Inferior parietal cortex (tissue), 1 donor: ENCODE measurements at regions not wholly inside any gene's neighbourhood (a gene's known extent, or its start where the extent isn't known, plus 50 kb on each side); places are given as distances from the start of the nearest gene placed in this dataset.

Source experiments
- DNase-seq: peaks from one replicate; pipeline ENCODE4 v3.0.0-alpha.2; 2016; ENCODE audit errors: extremely low spot score

DNA sequence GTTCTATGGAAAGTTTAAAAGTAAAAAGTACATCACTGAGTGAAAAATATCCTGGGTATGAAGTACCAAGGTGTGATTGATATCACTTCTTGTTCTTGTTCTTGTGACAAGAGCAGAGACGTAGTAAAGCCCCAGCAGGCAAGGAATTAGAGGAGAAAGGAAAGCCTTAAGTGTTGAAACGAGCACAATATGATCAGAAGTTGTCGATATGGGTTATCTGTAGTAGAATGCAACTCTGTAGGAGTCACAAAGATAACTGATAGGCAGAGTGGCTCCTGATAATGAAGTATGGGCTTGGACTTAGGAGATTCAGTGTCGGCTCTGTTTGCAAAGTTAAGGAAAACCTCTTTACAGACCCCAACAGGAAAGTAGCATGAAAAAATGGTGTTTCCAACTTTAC lies 1179.1 kb downstream of the DTWD2 start:
- DNase-seq, result no peak

- DNase-seq, result no peak
Observed at GRCh38 chr5:117805058-117805457, 1183.3 kb downstream of the DTWD2 start.

GRCh38 chr5:117803533-117803932 lies 1184.8 kb downstream of the DTWD2 start:
- DNase-seq, result no peak

GRCh38 chr5:117801583-117801982 lies 1186.8 kb downstream of the DTWD2 start:
- no peak for DNase-seq

- DNase-seq, result no peak
Observed at GRCh38 chr5:117800261-117800660, 1188.1 kb downstream of the DTWD2 start.

DNA sequence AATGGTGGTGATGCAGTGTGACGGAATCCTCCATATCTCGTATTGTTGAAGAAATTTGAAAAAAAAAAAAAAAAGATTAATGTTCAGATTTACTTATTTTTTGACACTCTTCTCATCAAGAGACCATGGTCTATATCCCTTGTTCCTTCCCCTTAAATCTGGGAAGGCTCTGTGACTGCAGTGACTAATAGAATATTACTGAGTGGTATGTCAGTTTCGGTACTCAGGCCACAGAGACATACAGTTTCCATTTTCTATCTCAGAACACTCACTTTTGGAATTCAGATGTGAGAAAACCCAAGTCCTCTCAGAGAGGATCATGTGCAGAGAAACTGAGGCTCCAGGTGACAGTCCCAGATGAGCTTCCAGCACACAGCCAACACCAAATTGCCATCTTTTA lies 1193.5 kb downstream of the DTWD2 start:
- DNase-seq, result no peak

DNA sequence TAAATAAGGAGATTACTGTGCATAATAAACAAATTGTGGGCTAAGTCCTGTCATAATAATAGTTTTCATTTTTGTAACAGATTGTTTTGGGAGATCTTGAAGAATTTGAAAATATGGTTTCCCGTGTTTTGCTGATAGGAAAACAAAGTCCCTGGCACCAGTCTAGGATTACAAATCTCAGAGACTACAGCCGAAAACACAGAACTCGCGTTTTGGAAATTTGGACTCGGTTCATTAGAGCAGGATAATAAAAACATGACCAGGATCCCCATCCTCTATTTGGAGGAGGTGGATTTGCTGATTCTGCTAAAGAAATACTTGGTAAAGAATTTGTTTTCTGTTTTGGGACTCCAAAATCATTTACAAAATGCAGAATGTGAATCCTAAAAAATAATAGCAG lies 1194.4 kb downstream of the DTWD2 start:
- no peak for DNase-seq

- DNase-seq, result no peak
Observed at GRCh38 chr5:117792476-117792875, 1195.9 kb downstream of the DTWD2 start.

DNA sequence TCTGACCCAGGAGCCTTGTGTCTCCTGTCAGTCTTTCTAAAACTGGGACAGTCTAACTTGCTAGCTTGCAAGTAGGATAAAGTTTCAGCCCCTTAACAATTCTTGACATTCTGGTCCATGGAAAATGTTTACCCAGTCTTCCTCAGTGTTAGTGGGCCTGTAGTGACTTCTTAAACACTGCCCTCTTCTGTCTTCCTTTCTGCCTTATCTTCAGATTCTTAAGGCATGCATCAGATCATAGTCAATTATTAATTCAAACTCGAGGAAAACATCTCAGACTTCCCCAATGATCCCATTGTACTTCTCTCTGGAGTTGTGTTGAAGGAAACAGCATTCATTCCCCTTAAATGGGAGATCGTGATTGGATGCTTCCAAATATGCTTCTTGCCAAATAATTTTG lies 1199.8 kb downstream of the DTWD2 start:
- no peak for DNase-seq

DNA sequence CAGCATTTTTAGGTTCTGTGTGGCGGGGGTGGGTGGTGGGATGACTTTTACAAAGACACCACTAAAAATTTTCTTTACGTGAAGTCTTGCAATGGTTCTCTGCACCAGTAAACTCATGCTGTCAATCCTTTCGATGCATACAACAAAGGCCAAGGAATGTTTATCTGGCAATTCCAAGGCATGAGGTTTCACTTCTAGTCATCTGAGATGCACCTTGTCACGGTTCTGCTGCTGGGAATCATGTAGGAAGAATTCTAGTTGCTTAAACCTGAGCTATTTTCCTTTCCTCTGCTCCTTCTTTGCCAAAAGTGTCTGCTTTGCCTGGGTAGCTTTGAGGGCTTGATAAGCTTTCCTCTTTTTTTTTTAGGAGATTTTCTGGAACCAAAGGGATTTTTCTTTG lies 1204.5 kb upstream of the SEMA6A start:
- no peak for DNase-seq

DNA sequence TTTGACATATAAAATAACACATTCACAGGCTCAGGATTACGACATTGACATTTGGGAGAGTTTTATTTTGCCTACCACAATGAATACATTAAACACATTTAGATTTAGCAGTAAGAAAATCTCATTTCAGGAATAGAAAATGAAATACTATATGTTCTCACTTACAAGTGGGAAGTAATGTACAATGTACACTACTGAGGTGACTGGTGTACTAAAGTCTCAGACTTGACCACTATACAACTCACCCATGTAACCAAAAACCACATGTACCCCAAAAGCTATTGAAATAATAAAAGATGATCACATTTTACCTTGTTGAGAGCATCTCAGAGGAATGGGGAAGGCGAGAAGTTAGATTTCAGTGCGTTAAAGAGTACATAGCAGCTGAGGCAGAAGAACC lies 1202.4 kb upstream of the SEMA6A start:
- DNase-seq, result no peak

DNA sequence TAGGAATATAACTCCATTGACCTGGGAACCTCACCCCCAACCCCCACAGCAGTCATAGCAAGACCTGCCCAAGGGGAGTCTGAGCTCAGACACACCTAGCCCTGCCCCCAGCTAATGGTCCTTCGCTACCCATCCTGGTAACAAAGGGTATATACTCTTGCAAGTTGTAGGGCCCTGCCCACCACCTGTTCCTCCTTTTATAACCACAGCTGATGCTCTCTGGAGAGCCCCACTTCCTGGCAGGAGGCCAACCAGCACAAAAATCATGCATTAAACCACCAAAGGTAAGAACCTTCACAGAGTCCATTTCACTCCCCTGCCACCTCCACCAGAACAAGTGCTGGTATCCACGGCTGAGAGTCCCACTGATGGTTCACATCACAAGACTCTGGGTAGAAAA lies 1195.3 kb upstream of the SEMA6A start:
- DNase-seq, result no peak

GRCh38 chr5:117763271-117763670 lies 1188.6 kb upstream of the SEMA6A start:
- no peak for DNase-seq

DNA sequence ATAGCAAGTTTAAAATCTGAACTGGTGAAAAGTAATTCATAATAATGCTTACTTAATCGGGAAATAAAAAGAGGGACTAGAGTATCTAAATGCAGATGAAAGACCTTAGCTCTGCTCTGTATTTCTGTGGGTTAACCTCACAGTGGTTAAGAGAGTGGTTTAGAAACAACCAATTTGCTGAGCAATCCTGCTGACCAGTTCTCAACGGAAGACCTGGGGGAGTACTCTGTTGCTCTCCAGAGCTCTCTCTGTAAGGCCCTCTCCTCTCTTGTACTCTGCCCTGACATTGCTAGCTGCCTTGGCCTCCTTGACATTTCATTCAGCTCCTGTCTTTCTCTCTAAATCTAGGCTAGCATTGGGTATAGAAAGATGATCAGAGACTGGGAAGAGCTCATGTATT lies 1186.6 kb upstream of the SEMA6A start:
- DNase-seq, result no peak

DNA sequence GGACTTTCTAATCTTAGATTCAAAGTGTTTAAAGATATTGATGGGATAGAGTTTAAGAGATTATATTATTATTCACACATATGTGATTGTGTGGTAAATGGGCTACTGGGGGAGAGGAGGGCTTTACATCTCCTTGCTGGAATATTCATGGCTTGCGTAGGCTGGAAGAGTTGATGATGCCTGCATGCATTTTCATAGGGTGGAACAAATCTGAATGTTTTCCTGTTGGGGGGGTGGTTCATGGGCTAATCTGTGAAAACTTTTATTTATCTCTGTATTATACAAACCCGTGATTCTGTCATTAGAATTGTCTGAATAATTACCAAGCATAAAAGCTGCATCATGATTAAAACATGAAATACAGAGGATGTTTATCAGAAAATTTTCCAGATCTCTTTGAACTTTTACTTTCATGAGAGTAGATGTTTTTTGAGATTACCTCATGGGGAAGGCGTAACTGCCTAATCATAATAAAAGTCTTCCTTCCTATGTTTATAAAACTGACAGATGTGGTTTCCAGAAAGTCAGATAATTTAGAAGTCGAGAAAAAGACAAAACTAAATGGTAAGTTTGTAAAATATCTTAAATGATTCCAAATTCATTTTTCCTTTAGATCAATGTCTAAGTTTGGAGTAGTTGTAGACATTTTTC lies 1185.4 kb upstream of the SEMA6A start:
- no peak for DNase-seq

- DNase-seq, result no peak
Observed at GRCh38 chr5:117752403-117752802, 1177.8 kb upstream of the SEMA6A start.

- no peak for DNase-seq
Observed at GRCh38 chr5:117748336-117748735, 1173.7 kb upstream of the SEMA6A start.

GRCh38 chr5:117743337-117743736 lies 1168.7 kb upstream of the SEMA6A start:
- no peak for DNase-seq

DNA sequence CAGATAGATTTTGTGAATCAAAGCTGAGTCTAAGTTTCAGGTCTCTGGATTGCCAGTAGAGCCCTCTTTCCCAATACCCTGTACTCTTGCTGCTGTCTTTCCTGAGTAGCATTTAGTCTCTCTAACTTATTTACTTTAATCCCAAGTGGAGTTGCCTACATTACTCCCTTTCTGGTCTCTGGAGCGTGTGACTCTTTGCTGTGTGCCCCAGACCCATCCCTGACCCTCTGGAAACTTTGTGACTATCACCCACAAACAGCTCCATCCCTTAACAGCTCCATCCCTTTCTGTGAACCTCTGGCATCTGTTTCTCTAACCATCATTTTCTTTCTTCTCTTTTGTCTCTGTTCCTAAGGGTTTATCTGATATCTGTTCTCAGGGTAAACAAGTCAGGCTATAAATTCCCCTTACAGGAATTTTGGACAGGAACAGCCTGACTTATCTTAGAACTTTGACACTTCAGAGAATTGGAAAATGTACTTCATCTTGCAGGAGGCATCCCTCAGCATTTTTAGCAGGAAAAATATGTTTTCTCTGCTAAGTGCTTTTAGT lies 1167.1 kb upstream of the SEMA6A start:
- no peak for DNase-seq

DNA sequence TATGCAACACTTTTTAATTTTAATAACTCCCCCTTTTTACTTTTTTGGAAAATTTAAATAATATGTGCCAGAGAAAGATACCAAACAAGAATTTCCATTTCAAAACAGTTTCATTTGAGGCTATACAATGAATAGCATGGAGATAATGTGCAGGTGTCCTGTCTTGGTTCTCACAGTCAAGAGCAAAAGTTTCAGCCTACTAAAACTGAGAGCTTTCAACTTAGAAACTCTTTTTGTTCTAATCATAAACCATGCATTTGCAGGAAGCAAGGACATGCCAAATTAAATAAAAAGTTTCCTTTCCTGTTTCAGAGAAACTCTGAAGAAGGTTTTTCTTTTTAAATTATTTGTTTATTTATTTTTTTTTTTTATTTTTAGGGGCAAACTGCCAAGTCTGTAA lies 1165.6 kb upstream of the SEMA6A start:
- no peak for DNase-seq

DNA sequence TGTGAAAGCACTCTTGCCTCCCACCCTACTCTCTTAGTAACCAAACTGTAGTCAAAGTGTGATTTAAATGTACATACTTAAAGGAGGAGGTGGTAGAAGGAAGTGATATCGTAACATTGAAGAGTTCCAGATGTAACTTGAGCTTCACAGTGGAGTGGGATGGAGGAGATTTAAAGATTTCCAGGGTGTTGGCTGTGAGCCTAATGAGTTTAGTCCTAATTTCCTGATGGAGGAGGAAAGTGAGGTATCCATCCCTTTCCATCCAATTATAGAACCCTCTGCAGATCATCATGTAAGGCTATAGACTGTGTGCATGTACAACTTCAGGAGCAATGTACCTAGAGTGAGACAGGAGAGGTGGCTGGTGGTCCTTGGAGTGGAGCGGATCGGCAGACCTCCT lies 1163.9 kb upstream of the SEMA6A start:
- DNase-seq, result no peak

DNA sequence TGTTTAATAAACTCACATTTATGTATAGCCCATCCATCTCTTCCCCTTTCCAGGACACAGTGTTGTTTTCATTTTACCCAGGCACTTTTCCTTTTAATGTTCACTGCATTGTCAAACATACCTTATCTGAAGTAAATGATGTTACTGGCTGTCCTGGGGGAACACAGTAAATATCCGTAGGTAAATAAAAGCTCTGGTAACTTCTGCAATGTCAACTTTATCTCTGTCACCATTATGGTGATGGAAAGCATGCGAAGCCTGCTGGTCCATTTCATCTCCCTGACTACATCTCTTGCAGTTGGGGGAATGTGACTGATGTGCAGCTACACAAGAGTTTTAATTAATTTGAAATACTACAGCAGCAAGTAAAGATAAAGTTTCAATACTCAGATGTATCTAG lies 1162.1 kb upstream of the SEMA6A start:
- no peak for DNase-seq

GRCh38 chr5:117734056-117734455 lies 1159.4 kb upstream of the SEMA6A start:
- no peak for DNase-seq

DNA sequence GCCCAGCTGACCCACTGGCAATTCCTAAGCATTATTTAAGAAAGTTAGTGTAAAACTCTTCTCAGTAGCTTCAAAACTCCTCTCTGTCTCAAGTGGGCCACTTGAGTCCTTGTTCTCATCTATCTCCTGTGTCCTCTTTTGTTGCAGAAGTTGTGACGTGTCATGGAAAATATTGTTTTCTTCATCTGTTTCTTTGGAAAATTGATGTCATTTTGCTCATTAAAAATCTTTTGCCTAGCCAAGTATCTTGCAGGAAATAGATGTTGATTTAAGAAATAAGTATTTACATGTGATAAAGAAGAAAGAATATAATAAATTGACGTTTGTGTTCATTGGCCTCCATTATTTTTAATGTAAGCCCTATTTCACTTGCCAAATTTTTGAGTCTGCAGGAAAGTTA lies 1158.4 kb upstream of the SEMA6A start:
- no peak for DNase-seq
